Stimulated activated naive CD4-positive, alpha-beta T cell (primary cell): ENCODE measurements at regions not wholly inside any gene's neighbourhood (a gene's known extent, or its start where the extent isn't known, plus 50 kb on each side); places are given as distances from the start of the nearest gene placed in this dataset.
"Not testable (repeated sequence)": the region's sequence is repeated elsewhere in the genome, so short reads cannot be mapped to it uniquely, and the experiment has no call there.

Experiments used
- DNase-seq, 6 experiments: peaks; one replicate each; lab custom pipeline; 2025; lab: John Stamatoyannopoulos, UW

DNA sequence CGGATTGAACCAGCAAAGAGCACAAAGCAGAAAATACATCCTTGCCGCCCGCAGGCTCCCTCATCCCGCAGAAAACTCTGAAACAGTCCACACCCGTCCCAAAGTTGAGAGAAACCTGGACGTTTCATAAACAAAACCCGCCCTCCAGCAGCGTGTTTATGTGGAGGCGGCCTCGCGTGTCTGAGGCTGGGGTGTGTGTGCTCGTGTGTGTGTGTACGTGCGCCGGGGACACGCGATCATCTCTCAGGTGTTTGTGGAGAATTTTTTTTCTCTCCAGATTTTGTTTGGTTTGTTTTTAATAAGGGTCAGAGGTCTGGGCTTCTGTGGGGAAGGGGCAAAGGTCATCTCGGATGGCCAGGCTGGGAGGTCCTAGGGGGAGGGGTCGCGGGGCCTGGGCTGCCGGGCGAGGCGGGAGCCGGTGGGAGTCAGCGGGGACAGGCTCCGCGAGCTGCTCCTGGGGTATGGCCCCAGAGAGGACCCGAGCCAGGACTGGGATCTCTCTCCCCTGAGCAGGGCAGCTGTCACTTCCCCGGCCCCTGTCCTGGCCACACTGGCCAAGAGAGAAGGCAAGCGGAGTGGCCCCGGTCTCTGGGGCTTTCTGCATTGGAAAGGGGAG lies 206.4 kb downstream of the C9orf50 start:
- peak; percentile 45 to 76 (median 62) for DNase-seq

DNA sequence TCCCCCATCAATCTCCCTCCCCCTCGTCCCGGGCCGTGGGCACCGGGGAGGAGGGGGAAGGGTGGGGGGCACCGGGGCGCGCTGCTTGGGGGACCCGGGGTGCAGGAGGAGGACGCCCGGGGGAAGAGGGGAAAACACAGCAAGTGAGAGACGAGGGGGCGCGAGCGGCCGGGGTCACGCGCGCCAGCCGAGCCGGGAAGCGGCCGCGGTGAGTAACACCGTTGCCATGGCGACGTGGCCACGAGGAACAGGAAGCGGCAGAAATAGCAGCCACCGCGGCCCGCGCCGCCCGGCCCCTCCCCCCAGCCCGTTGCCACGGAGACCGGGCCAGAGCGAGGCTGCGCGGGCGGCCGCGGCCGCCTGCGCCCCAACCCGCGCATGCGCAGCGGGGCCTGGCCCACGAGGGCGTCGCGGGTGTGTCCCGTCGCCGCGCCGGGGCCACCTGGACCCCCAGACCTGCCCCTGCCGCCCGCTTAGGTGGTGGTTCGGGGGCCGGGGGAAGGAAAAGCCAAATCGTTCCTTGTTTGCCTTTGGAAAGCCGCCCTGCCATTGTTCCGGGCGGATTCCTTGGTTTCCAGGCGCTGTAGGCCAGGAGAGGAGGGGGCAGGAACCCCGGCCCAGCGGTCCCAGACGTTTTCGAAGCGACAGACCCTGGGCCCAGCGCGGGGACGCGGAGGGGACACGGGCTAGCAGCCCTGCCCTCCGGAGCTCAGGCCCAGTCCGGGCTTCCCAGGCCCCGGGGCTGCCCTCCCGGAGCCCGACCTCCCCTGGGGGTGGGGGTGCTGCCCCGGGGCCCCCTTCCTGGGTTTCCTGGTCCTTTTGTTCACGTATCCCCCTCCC lies 207.1 kb downstream of the C9orf50 start:
- peak; percentile 93 to 98 (median 96) for DNase-seq

DNA sequence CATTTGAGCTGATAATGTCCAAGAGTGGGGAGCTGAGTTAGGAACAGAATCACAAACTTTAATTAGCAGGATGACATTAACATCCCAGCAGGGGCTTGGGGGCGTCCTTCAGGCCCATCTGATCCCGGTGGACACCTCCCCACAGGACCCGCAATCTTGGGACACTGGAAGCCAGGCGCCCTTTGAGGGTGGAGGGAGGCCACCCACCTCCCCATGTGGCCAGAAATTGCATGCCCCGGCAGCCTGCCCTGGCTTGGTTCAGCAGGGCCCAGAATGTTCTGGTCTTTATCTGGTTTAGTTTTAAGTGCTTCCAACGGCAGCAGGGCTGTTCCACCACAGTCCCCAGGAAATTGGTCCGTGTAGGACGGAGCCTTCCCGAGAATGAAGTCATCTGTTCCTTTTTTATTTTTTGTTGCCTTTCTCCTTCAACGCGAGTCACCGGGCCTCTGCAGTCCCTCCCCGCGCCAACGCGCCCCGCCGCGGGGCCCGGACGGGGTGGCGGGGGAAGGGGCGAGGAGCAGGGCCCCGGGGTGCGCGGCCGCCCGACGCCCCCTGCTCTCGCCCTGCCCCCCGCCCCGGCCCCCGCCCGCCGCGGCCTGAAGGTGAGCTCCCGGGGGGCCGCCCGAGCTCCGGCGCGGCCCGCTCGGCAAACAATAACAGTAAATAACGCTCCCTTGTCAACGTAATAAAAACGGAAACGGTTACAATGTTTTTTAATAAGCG lies 207.9 kb downstream of the C9orf50 start:
- DNase-seq, result peak in 4 of 6 experiments; percentile 44 to 79 (median 65)

DNA sequence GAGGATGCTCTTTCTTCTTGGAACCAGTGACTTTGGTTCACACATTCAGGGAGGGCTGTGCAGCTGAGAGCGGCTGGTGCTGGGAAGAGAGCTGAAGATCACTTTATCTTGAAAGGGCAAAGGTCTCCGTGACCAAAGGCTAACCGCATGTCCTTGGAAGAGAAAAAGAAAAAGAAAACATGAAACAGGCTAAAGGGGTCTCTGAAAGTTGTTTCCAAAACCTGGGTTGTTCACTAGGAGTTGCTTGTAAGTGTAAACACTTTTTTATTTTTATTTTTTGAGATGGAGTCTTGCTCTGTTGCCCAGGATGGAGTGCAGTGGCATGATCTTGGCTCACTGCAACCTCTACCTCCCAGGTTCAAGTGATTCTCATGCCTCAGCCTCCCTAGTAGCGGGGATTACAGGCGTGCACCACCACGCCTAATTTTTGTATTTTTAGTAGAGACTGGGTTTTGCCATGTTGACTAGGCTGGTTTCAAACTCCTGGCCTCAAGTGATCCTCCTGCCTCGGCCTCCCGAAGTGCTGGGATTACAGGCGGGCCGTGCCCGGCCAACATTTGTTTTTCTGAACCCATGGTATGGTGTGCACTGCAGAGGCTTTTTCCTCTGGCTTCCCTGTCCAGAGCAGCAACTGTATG lies 208.6 kb downstream of the C9orf50 start:
- not testable (repeated sequence) for DNase-seq

DNA sequence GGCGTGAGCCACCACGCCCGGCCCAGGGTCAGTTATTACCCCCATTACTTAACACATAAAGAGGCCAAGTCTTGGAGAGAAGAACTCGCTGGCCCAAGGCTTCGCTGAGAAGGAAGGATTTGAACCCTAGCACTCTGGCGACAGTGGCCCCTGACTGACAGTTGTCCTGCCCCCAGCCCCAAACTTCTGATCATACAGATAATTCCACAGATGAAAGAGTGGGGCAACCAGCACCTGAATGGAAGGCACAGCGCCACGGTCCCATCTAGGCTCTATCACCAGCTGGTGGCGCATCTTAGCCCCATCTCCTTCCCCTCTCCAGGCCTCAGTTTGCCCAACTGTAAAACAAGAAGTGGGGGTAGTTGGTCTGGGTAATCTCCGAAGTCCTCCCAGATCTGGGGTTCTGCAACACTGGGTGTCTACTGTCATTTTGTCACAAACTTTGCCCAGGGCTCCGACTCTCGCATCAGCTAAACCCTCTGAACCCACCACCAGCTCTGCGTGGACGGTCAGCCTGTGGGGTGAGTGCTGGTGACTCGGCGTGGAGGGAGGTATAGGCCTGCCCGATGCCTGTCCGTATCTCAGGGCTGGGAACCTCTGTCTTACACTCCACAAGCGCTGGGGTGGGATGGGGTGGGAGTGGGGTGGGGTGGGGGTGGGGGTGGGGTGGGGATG lies 209.3 kb downstream of the C9orf50 start:
- DNase-seq, result no peak

DNA sequence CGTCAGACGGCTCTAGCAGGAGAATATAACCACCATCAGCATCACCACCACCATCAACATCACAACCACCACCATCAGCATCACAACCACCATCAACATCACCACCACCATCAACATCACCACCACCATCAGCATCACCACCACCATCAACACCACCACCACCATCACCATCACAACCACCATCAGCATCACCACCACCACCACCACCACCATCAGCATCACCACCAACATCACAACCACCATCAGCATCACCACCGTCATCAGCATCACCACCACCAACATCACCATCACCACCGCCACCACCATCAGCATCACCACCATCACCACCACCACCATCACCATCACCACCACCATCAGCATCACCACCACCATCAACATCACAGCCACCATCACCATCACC lies 210.7 kb downstream of the C9orf50 start:
- no peak for DNase-seq

DNA sequence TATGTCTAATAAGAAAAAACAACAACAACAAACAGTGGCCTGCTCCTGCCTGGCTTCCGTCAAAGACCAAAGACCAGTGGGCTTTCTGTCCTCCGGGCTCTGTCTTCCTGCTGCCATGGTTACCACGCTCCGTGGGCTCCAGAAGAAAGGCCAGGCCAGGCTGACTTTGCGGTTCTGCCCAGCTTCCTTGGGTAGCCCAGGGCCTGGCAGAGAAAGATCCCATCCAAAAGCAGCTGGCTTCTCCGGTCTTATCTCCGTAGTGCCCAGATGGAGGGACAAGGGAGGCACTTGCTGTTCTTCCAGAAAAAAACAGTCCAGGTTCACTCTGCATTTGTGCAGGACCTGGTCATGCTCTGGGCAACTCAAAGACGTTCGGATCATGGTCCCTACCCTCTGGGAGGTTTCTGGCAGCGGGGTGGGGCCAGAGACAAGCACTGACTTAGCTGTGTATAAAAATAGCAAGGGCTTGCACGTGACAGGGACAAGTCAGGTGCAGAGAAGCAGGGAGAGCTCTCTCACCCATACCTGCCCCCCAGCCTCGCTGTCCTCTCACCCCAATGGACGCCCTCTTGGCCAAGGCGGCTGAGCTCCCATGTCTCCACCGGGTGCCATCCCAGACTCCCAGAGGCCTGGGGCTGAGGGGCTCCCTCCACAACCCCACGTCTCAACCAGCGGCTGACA lies 212.2 kb downstream of the C9orf50 start:
- DNase-seq, result no peak

DNA sequence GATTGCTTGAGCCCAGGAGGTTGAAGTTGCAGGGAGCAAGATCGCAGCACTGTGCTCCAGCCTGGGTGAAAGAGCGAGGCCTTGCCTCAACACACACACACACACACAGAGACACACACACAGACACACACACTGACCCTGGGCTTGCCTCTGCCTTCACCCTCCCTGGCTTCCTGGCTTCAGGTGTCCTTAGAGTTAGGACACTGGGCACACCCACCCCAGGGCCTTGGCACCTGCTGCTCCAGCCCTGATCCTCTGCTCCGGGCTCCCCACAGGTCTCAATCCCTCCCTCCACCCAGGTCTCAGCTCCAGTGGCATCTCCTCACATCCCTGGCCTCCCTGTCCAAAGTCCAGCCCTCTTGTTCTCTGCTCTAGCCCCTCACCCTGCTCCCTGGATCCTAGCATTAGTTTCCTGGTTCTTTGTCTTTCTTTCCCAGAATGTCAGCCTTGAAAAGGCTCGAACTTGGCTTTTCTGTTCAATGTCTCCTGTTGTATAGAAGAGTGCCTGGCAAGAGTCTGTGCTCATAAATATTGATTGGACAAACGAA lies 212.9 kb downstream of the C9orf50 start:
- DNase-seq, result no peak

DNA sequence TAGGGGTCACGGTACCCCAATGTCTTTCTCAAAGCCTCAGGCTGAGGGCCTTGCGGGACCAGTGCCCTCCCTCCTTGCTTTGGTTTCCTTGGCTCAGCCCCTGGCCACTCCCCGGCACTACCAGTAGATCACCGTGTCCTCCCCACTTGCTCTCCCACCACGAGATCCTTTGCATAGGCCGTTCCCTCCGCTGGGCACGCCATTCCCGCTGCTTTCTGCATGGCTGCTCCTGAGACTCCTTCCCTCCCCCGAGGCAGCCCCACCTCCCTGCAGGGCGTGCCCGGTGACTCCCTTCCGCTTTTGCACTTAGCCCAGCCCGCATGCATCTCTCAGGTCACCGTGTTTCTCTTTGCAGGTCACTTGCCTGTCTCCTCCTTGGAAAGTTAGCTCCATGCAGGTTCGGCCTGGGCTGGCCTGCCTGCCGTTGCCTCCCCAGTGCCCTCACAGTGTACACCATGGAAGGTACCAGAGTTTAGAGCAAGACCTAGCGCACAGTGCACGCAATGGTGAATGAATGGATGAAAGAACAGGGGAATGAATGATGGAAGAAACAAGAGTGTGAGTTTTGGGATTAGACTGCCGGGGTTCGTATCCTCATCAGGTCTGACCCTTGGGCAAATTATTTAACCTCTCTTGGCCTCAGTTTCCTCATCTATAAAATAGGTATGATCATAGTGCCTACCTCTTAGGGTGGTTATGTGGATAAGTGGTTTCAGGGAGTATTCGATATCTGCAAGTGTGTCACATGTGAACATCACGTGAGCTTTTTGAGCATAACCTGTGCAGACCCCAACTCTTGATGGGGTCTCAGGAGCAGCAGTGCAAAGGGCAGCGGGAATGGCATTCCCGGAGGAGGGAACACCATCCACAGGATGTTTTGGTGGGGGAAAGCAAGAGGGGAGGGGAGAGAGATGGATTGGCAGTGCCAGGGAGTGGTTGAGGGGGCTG lies 214.3 kb downstream of the C9orf50 start:
- no peak for DNase-seq

DNA sequence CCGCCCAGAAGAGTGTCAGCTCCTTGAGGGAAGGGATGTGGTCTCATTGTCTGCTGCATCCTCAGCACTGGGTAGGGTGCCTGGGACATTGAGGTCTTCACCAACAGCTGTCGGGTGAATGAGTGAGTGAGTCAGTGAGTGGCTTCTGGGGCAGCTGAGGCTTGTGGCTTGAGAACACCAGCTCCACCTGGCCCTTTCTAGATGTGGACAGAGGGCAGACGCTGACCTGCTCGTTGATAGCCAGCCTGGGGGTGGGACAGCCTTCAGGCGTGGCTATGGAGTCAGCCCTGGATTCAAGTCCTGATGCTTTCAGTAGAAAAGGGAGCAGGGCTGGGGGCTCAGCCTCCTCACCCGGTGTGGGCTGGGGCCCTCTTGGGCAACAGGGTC lies 215.1 kb downstream of the C9orf50 start:
- no peak for DNase-seq

DNA sequence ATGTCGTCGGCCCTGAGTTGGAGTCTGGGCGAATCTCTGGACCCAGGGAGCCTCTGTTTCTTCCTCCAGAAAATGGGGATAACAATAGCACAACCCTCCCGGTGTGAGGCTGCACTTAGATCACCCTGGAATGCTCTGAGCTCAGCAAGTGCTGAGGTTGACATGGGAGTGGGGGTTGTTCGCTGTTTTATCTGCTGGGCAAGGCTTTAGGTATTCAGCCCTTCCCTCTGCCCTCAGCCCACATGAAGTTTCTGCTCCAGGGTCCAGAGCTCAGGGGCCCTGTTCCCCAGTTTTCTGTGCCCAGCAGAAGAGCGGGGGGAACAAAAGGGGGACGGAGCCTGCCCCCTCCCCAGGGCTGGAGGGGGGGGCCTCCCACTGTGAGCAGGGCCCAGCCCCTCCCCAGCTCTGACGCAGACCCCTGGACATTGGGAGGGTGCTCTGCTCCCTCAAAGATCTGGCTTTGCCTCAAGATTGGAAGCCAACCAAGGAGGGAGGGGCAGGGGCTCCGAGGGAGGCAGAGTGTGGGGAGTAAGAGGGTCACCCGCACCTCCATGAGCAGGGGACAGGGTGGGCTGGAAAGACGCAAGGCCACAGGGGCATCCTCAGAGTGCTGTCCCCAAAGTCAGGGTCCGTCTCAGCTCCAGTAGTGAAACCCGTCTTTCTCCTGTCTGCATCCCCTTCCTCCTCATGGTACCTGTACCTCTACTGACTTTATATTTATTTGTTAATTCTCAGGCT lies 215.6 kb downstream of the C9orf50 start:
- DNase-seq, result no peak

DNA sequence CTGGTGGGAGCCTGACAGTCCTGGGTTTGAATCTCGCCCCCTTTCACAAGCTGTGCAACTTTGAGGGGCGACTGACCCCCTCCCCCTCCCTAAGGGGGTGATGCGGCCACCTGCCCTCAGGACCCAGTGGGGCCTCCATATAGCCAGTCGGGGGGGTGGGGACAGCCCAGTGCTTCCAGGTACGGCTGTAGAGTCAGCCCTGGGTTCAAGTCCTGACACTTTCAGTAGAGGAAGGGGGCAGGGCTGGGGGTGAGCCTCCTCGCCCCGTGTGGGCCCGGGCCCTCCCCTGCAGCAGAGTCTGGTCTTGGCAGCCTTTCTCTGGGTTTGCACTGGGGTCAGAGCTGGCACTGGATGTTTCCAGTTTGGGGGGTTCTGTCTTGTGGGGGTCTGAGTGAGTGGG lies 216.3 kb downstream of the C9orf50 start:
- no peak for DNase-seq

DNA sequence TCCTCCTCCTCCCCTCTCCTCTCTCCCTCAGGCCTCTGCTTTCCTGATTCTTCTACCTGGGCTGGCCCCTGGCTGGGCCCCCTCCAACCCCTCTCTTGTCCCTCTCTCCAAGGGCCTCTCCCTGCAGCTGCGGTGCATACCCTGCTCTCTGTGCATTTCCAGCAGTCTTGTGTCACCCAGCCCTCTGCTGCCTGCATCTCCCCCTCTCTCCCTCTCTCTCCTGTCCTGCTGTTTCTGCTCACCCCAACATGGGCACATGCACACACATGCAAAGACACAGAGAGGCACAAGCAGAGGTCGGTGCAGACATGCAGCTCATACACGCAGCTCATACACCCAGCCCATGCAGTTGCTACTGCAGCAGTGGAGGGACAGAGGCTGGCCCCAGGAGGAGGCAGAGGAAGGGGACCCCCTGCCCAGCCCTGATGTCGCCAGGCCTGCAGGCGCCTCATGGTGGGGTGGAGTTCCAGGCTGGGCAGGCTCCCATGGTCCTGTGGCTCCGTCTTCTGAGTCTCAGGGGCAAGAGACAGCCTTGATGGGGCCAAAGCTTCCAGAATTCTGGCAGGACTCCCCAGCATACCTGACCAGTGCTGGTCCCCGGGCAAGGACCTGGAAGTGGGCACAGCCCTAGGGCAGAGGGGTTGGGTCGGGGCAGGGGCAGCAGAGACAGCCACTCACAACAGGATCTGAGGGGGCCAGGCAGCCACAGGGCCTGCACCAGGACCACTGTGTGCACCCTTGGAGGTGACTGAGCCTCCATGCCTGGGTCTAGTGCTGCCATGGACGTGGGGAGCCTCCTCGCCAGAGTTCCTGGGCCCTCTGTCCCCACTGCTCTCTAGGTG lies 216.9 kb downstream of the C9orf50 start:
- no peak for DNase-seq

DNA sequence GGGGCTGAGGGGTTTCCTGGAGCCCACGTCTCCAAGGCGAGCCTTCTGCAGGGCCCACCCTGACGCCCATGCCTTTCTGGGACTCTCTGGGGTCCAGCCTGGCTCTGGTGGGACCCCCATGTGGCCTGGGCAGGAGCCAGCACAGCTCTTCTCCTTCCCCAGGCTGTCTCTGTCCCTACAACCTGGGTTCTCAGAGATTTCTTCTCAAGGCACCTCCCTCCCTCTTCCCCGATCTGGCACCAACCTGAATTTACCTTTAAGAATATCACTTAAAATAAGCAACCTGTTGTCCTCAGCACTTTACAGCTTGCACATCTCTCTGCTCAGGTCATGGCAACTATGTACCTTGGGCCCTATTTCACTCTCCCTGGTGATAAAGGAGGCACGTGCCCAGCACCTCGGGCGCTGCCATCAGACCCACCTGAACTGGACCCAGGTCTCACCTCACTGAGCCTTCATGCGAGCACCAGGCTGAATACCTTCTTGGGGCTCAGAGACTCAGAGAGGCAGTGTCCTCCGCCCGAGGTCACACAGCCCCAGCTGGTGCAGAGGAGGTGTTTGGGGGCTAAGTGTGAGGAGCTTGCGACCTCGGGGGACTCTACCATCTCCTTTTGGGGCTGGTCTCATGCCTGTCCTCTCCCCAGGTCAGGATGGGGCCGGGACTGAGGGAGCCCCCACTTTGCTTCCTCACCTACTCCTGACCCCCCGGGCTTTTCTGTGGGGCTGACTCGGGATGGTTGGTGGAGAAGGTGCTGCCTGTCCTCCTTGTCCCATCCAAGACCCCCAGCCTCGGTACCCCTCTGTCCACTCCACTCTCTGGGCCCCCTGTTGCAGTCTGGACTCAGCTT lies 217.7 kb downstream of the C9orf50 start:
- DNase-seq, result no peak

DNA sequence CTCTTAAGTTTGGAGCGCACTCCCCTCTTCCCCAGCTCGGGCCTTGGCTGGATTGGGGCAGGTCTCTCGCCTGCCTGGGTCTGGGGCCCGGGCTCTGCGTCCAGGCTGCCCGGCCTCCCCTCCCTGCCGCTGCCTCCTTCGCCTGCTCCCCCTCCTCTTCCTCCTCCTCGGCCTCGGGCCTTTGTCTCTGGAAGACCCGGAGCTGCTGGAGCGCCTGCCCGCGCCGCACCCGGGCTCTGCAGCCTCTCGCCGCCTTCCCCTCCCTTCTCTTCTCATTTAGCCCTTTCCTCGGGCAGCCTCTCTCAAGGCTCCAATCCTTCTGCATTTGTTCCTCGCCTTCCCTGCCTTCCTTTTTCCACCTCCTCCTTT lies 218.5 kb downstream of the C9orf50 start:
- DNase-seq, result no peak

DNA sequence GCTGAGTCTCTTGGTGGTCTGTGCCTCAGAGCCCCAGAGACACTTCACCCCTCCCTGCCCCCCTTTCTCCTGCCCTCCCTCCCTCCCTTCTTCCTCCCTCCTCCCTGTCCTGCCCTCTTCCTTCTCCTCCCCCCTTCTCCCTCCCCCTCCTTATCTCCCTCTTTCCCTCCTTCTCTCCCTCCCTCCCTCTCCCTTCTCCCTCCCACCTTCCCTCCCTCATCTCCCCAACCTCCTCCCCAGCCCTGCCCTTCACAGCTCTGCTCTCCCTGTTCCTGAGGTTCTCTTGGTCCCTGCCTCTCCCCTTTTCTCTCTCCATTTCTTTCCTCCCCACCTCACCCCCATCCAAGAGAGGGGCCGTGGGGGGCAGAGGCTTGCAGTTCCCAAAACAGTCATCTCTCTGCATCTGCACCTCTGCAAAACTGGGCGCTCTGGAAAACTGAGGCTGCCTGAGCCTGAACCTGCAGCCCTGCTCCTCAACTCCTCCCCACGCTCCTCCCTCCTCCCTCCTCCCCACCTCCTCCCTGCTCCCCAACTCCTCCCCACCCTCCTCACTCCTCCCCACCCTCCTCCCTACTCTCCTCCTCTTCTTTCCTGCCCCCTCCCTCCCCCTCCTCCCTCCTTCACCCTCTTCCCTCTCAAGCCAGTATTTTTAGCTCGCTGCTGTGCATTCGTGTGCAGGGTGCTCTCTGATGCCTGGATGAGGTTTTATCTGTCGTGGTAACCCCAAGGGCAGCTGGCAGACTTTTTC lies 219.1 kb downstream of the C9orf50 start:
- DNase-seq, result no peak
